ENCODE measurements at regions not wholly inside any gene's neighbourhood (a gene's known extent, or its start where the extent isn't known, plus 50 kb on each side); places are given as distances from the start of the nearest gene placed in this dataset.
A peak's percentile ranks its signal among the peaks of the same experiment; 100 is the strongest.
"Not testable (repeated sequence)": the region's sequence is repeated elsewhere in the genome, so short reads cannot be mapped to it uniquely, and the experiment has no call there.

DNA sequence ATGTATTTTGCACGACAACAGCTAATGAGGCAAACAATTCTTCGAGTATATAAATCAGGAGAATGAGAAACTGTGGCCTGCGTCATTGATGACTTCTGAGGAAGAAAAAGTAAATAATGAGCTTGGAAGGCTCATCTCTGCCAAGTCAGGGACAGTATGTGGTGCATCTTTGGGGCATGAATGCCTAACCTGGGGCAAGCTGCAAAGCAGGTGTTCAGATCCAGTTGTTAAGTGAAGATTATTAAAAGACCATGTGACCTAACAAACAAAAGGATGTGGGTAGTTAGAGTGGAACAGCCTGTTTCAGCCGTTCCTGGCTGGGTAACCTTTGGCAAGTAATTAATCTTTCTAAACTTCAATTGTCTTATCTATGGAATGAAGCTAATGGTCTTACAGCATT, 93.0 kb downstream of the LYZL2 start:
- H3K27ac ChIP-seq: peak overlapping the region in 1 of 11 experiments; percentile 65; a peak in 2 of 22 replicates
- H3K4me2 ChIP-seq: peak overlapping the region in 8 of 11 experiments; percentile 6 to 81 (median 60); a peak in 13 of 22 replicates
- peaks cover 17 to 94% (median 22%) of the 10 kb centered on the region in 10 experiments; a peak in 19 of 20 replicates for H3K4me1 ChIP-seq

DNA sequence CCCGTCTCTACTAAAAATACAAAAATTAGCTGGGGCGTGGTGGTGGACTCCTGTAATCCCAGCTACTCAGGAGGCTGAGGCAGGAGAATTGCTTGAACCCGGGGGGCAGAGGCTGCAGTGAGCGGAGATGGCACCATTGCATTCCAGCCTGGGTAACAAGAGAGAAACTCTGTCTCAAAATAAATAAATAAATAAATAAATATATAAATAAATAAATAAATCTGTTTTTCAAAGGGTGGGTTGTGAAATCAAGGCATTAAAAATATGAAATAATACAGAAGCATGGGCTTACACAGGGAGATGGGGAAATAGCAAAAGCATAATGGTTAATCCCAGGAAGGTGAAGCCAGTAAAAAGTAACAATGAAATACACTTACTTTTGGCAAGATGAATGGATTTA, 93.9 kb downstream of the LYZL2 start:
- H3K4me1 ChIP-seq: peaks cover 17 to 94% (median 22%) of the 10 kb centered on the region in 10 experiments; a peak in 19 of 20 replicates
- H3K27me3 ChIP-seq: no peaks in the 10 kb centered on the region
- no peaks in the 10 kb centered on the region for H3K9me3 ChIP-seq (replicated peaks in 1 of 11)
- H3K36me3 ChIP-seq: no peaks in the 10 kb centered on the region
- no peak overlapping the region; a peak in 1 of 22 replicates for H3K9ac ChIP-seq
- no peak overlapping the region for H3K4me3 ChIP-seq
- TF ChIP-seq Cebpa-rat (IDR thresholded peaks at IDR 0.05): no peak
- H3K27ac ChIP-seq: no peak overlapping the region
- peak overlapping the region in 3 of 11 experiments; percentile 78 to 81 (median 79); a peak in 4 of 22 replicates for H3K4me2 ChIP-seq
- no peaks in the 10 kb centered on the region for H4K20me1 ChIP-seq

More for the DNA sequence above, 93.0 kb downstream of the LYZL2 start:
- Histone ChIP-seq H3K4me3 (no peak overlapping the region), H3K9me3 (replicated peaks in 1 of 11) (no peaks in the 10 kb centered on the region), H3K9ac (0 out of 22 replicates have a peak overlapping the region, but pooled peaks of 1 of the 11 experiments have one; percentile 11), H4K20me1 (no peaks in the 10 kb centered on the region), H3K27me3 (no peaks in the 10 kb centered on the region), H3K36me3 (no peaks in the 10 kb centered on the region)
- TF ChIP-seq Cebpa-rat (IDR thresholded peaks at IDR 0.05): no peak

DNA sequence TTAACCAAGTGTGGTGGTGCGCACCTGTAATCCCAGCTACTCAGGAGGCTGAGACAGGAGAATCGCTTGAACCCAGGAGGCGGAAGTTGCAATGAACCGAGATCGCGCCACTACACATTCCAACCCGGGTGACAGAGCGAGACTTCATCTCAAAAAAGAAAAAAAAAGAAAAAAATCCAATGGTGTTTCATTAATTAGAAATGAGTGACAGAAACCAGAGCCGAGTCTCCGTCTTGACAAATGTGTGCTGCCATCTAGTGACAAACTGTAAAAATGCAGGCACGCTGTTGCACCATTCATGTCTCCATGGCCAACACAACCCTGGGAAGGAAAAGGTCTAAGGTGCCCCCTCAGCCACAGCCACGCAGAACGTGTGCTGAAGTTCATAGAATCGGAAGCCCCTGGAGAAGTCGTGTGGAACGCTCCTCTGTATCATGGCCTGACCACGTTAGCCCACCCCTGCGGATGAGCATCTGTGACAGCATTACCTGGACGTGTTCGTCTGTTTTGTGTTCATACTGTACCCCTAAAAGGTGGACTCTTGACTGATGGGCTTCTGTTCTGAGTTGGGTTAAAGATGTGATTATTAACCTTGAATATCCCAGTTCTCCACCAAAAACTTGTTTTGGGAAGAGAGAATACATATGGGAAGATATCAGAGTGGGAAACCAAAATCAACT, 94.9 kb downstream of the LYZL2 start:
- no peak overlapping the region for H3K9ac ChIP-seq
- no peaks in the 10 kb centered on the region for H3K9me3 ChIP-seq (replicated peaks in 1 of 11)
- H4K20me1 ChIP-seq: no peaks in the 10 kb centered on the region
- no peak for TF ChIP-seq Cebpa-rat (IDR thresholded peaks at IDR 0.05)
- no peak overlapping the region for H3K4me3 ChIP-seq
- H3K4me2 ChIP-seq: peak overlapping the region in 2 of 11 experiments; percentile 37 to 60; a peak in 4 of 22 replicates
- no peaks in the 10 kb centered on the region for H3K27me3 ChIP-seq
- H3K27ac ChIP-seq: no peak overlapping the region
- no peaks in the 10 kb centered on the region for H3K36me3 ChIP-seq
- peaks cover 21 to 92% (median 29%) of the 10 kb centered on the region in 10 experiments for H3K4me1 ChIP-seq

DNA sequence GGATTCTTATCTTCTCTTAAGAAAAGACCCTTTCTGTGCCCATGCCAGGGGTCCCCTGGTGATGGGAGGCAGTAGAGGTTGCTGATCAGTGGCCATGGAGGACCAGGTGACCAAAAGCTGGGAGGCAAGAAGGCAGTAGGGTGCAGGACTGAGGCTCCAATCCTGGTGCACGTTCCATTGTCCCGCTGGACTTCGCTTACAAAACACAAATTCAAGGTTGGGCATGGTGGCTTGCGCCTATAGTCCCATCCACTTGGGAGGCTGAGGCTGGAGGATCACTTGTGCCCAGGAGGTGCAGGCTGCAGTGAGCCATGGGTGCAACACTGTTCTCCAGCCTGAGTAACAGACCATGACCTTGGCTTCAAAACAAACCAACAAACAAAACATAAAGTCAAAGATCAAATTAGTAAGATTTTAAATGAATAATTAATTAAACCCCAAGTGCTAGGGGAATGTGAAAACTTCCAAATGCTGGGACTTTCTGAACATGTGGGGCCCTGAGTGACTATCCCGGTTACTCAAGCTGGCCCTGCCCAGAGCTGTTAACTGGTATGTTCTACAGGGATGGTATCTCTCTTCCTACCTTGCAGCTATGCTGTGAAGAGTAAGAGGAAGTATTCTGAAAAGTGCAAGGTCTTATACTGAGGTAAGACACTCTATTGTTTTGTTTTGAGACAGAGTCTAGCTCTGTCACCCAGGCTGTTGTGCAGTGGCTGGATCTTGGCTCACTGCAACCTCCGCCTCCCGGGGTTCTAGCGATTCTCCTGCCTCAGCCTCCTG, 97.6 kb downstream of the LYZL2 start:
- Histone ChIP-seq H3K4me3 (no peak overlapping the region), H3K9ac (no peak overlapping the region)

DNA sequence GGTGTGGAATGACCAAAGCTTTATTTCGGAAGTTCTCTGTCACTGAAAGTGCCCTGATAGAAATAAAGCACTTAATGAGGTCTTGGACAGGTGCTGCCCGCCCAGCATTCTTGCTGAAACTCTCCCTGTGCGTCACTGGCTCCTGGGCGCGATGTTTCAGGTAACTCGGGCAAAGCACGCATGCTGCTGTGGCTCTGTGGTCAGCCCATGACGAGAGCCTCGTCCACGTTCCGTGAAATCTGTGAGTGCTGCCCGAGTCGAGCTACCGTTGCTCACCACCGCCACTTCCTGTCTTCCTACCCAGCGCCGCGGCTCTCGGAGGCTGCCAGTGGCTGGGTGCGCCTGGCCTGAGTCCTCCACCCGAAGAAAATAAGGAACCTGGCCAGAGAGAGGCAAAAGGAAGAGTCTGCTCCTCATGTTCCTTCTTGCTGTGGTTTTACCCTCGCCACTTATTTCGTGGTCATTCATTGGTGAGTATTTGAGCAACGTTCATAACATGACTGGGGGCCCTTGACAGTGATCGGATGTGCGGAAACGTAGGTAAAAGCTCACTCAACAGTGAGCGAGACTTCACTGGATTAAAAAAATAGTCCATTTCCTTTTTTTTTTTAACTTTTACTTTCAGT, 95.5 kb downstream of the MAP3K8 start:
- Histone ChIP-seq H3K27ac (peak overlapping the region; percentile 25 to 78 (median 66); a peak in 20 of 22 replicates), H3K9ac (peak overlapping the region; percentile 29 to 71 (median 61); a peak in 20 of 22 replicates)

More for the DNA sequence above, 97.6 kb downstream of the LYZL2 start:
- Histone ChIP-seq H3K27me3 (no peaks in the 10 kb centered on the region), H3K4me1 (peaks cover 22 to 88% (median 27%) of the 10 kb centered on the region in 10 experiments), H3K4me2 (peak overlapping the region in 3 of 11 experiments; percentile 40 to 56 (median 55); a peak in 5 of 22 replicates), H3K27ac (no peak overlapping the region), H3K36me3 (no peaks in the 10 kb centered on the region), H3K9me3 (replicated peaks in 1 of 11) (no peaks in the 10 kb centered on the region), H4K20me1 (no peaks in the 10 kb centered on the region)
- TF ChIP-seq Cebpa-rat (IDR thresholded peaks at IDR 0.05): no peak

DNA sequence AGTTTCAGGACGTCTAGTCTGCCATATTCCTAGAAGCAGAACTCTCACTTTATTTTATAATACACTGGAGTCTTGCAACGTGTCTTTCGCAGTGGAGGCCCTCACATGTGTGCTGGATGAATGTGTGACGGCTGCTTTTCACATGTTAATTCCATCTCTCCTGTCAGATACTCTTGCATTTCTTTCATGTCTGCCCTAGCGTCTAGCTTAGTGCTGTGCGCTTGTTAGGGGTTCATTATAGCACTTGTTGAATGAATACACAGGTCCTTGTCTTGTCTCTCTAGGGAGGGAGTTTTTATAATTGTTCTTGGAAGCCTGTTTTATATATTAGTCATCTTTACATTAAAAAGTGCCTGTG, 94.4 kb downstream of the MAP3K8 start:
- Histone ChIP-seq H3K9me3 (replicated peaks in 1 of 11) (no peaks in the 10 kb centered on the region), H3K9ac (no peak overlapping the region), H3K36me3 (no peaks in the 10 kb centered on the region)

More for the DNA sequence above, 95.5 kb downstream of the MAP3K8 start:
- H3K36me3 ChIP-seq: no peaks in the 10 kb centered on the region
- no peaks in the 10 kb centered on the region for H3K27me3 ChIP-seq
- peaks cover 11 to 75% (median 24%) of the 10 kb centered on the region in 10 experiments for H3K4me1 ChIP-seq
- peak overlapping the region; percentile 27 to 57 (median 45); a peak in 19 of 20 replicates for H3K4me3 ChIP-seq
- no peak for TF ChIP-seq Cebpa-rat (IDR thresholded peaks at IDR 0.05)
- H3K9me3 ChIP-seq (replicated peaks in 1 of 11): no peaks in the 10 kb centered on the region
- H3K4me2 ChIP-seq: peak overlapping the region; percentile 77 to 95 (median 86)
- H4K20me1 ChIP-seq: no peaks in the 10 kb centered on the region

DNA sequence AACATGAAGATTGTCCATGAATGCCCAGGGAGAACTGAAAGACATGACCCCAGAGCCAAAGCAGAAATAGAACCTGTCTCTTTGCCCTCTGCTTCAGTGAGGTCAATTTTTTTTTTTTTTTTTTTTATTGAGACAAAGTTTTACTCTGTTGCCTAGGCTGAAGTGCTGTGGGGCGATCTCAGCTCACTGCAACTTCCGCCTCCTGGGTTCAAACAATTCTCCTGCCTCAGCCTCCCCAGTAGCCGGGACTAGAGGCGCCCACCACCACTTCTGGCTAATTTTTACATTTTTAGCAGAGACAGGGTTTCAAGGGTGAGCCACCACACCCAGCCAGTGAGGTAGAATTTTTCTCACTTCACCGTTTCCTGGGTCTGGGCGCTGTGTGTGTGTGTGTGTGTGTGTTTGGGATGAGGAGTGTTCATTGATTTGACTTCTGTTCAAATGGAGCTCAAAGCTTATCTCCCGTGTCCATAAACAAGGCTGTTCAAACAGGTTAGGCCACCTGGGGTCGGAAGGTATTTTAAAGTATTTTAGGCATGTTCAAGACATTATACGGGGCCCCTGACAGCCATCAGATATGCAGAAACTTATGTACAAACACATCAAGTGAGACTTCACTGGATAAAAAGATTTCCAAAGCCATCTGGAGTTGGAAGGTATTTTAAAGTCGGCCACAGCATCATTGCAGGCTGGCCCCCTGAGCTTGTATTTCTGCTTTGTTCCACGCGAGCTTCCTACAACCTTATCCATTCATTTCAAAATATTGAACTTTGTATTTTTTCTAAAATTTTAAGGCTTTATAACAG, 93.8 kb downstream of the MAP3K8 start:
- H3K36me3 ChIP-seq: no peaks in the 10 kb centered on the region
- H3K4me3 ChIP-seq: no peak overlapping the region
- TF ChIP-seq Cebpa-rat (IDR thresholded peaks at IDR 0.05): no peak
- H3K27me3 ChIP-seq: no peaks in the 10 kb centered on the region
- peaks cover 11 to 66% (median 24%) of the 10 kb centered on the region in 10 experiments for H3K4me1 ChIP-seq
- H3K4me2 ChIP-seq: peak overlapping the region in 2 of 11 experiments; percentile 20 to 26; a peak in 1 of 22 replicates
- no peak overlapping the region for H3K27ac ChIP-seq
- H3K9ac ChIP-seq: no peak overlapping the region
- no peaks in the 10 kb centered on the region for H4K20me1 ChIP-seq
- H3K9me3 ChIP-seq (replicated peaks in 1 of 11): no peaks in the 10 kb centered on the region

More for the DNA sequence above, 94.4 kb downstream of the MAP3K8 start:
- Histone ChIP-seq H3K27ac (peak overlapping the region in 1 of 11 experiments; percentile 78; a peak in 2 of 22 replicates), H3K4me2 (peak overlapping the region in 7 of 11 experiments; percentile 77 to 90 (median 86); a peak in 7 of 22 replicates), H3K4me3 (no peak overlapping the region), H3K27me3 (no peaks in the 10 kb centered on the region), H3K4me1 (peaks cover 11 to 72% (median 24%) of the 10 kb centered on the region in 10 experiments), H4K20me1 (no peaks in the 10 kb centered on the region)
- TF ChIP-seq Cebpa-rat (IDR thresholded peaks at IDR 0.05): no peak

DNA sequence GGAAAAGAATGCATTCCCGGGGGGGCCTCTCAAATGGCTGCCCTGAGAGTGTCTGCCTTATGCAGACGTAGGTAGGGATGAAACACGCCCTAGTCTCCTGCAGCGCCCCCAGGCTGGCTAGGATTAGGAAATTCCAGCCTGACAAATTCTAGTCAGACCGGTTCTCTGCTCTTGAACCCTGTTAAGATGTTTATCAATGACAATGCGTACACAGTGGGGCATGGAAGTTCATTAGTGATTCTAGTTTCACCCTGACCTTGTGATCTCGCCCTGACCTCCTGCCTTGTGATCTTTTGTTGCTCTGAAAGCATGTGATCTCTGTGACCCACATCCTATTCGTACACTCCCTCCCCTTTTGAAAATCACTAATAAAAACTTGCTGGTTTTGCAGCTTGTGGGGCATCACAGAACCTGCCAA, 88.7 kb downstream of the MAP3K8 start:
- not testable (repeated sequence) for H3K27me3 ChIP-seq, H3K27ac ChIP-seq, H4K20me1 ChIP-seq, H3K36me3 ChIP-seq, H3K9ac ChIP-seq, H3K4me3 ChIP-seq
- peaks cover 13 to 19% (median 15%) of the 10 kb centered on the region in 11 experiments for H3K9me3 ChIP-seq (replicated peaks in 1 of 11)
- H3K4me1 ChIP-seq: peaks cover 0 to 23% (median 6%) of the 10 kb centered on the region in 10 experiments; a peak in 11 of 20 replicates
- H3K4me2 ChIP-seq: peak overlapping the region in 1 of 11 experiments; percentile 57; a peak in 2 of 22 replicates
